ENCODE measurements at regions not wholly inside any gene's neighbourhood (a gene's known extent, or its start where the extent isn't known, plus 50 kb on each side); places are given as distances from the start of the nearest gene placed in this dataset.

DNA sequence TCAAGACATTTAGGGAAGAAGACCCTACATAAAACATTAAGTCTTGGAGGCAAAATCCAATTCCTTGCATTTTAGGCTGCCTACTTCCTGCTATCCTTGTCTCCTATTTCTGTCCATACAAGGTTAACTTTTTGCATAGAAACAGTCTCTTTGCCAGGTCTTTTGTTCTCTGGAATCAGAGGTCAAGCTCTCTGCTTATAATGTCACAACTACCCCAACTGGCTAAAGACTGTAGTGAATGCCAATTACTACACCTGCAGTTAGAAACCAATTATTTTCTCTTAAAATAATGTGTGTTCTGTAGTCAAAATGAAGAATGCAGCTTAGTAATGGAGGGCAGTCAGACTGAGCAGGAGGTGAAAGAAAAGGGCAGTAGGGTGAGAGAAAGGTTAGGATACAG lies 856.2 kb downstream of the TUSC7 start:
- H3K4me3 ChIP-seq (ENCODE audit: low read depth, poor library complexity, severe bottlenecking): no peak overlapping the region
- DNase-seq (ENCODE audit: low spot score in 2 of 2): no peak
- intact Hi-C loops (cut with DNase I; ENCODE audit: low total_unique reads): no loop called here
- no peak for TF ChIP-seq POLR2A (IDR thresholded peaks at IDR 0.05)
- TF ChIP-seq, protein P1, sequence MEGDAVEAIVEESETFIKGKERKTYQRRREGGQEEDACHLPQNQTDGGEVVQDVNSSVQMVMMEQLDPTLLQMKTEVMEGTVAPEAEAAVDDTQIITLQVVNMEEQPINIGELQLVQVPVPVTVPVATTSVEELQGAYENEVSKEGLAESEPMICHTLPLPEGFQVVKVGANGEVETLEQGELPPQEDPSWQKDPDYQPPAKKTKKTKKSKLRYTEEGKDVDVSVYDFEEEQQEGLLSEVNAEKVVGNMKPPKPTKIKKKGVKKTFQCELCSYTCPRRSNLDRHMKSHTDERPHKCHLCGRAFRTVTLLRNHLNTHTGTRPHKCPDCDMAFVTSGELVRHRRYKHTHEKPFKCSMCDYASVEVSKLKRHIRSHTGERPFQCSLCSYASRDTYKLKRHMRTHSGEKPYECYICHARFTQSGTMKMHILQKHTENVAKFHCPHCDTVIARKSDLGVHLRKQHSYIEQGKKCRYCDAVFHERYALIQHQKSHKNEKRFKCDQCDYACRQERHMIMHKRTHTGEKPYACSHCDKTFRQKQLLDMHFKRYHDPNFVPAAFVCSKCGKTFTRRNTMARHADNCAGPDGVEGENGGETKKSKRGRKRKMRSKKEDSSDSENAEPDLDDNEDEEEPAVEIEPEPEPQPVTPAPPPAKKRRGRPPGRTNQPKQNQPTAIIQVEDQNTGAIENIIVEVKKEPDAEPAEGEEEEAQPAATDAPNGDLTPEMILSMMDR (IDR thresholded peaks at IDR 0.05): no peak

DNA sequence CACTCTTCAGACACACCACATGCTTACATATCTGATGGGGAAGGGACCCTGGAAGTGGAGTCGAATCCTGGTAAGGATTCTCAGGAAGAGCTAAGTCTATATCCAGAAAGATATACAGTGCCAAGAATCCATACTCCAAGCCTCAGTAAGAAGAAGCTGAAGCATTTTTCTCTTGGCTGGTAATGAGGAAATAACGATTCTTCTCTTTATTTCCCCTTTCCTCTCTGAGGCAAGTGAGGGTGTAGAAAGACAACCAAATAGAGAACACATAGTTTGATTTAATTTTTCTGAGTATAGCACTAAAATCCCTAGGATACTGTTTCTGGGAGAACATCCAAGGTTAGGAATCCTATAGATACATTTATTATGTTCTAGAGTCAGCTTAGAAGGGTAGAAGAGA lies 857.3 kb downstream of the TUSC7 start:
- TF ChIP-seq POLR2A (IDR thresholded peaks at IDR 0.05): no peak
- TF ChIP-seq, protein P1 (IDR thresholded peaks at IDR 0.05): no peak
- DNase-seq (ENCODE audit: low spot score in 2 of 2): no peak
- 73 to 79% methylated on average over 2 of the region's 2 CpGs for WGBS, 2 donors
- intact Hi-C loops (cut with DNase I; ENCODE audit: low total_unique reads): no loop called here
- no peak overlapping the region for H3K4me3 ChIP-seq (ENCODE audit: low read depth, poor library complexity, severe bottlenecking)

DNA sequence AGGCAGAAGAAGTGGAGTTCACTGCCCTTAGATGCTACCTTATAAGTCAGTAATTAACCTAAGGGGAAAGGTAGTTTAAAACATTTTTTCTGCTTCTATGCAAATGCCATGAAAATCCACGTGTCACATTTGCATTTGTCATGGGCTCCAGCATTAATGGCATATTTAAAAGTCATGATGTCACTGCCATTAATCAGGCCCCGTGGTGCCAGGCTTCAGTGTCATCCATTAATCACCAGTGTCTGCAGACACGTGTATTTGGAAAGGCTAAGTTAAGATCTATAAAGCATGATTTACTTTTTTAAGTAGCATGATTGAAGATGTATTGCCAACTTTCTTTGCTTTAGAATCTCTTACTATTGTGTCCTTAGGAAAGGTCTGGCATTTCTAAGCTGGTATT lies 857.8 kb downstream of the TUSC7 start:
- TF ChIP-seq, protein P1 (IDR thresholded peaks at IDR 0.05): no peak
- no peak for TF ChIP-seq POLR2A (IDR thresholded peaks at IDR 0.05)
- WGBS, 2 donors: 27 to 33% methylated on average over 3 of the region's 3 CpGs
- H3K4me3 ChIP-seq (ENCODE audit: low read depth, poor library complexity, severe bottlenecking): no peak overlapping the region
- no peak for DNase-seq (ENCODE audit: low spot score in 2 of 2)
- intact Hi-C loops (cut with DNase I; ENCODE audit: low total_unique reads): no loop called here

DNA sequence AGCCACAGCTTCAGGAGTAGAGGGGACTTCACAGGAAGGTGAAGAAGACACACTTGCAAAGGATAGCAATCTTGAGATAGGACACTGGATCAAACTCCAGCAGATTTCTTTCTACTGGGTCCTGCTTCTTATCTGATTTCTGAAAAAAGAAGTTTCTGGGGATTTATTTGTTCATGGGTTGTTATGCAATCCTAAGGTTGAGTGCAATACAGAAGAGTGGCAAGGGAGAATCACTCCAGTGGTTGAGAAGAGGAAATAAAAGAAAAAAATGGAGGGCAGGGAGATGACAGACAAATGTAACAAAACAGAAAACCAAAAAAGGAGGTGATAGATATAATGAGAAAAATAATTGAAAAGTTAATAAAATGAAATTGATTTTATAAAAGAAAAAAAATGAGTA lies 858.3 kb downstream of the TUSC7 start:
- no peak for DNase-seq (ENCODE audit: low spot score in 2 of 2)
- no peak for TF ChIP-seq POLR2A (IDR thresholded peaks at IDR 0.05)
- TF ChIP-seq, protein P1 (IDR thresholded peaks at IDR 0.05): no peak
- H3K4me3 ChIP-seq (ENCODE audit: low read depth, poor library complexity, severe bottlenecking): no peak overlapping the region
- intact Hi-C loops (cut with DNase I; ENCODE audit: low total_unique reads): no loop called here

DNA sequence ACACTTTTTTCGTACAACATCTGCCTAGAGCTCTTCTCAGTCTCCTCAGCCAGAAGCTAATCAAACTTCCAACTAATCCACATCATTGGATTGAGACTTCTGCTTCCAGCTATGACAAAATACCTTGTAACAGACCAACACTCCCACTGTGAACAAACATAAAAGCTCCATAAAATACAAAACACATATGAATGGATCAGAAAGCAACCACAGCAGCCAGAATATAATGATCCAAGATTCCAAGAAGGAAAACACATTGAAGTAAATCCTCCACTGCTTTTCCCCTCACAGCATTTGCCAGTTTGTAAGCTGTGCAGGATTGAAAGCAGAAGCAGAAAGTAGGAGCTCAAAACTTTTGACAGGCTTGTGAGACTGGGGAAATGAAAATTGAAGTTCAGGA lies 863.2 kb downstream of the TUSC7 start:
- intact Hi-C loops (cut with DNase I; ENCODE audit: low total_unique reads): no loop called here
- WGBS, 2 donors: 58 to 81% methylated on average over 1 of the region's 1 CpG
- TF ChIP-seq POLR2A (IDR thresholded peaks at IDR 0.05): no peak
- TF ChIP-seq, protein P1 (IDR thresholded peaks at IDR 0.05): no peak
- no peak overlapping the region for H3K4me3 ChIP-seq (ENCODE audit: low read depth, poor library complexity, severe bottlenecking)
- DNase-seq (ENCODE audit: low spot score in 2 of 2): no peak

DNA sequence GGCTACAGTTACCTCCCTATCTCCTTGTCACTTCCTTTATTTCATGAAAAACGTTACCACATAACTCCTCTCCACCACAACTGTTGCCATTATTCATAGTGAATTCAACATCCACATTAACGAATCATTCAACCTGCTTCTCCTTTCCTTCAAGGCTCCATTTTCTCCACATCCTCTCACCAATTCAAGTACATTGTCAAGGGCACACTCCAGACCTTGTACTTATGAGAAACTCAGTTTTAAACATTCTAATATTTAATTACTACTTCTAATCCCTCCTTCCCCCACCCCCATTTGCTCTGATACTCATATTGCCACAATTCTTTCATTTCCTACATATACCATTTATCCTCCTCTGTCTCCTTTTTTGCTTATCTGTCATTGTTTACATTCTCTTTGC lies 871.2 kb downstream of the TUSC7 start:
- intact Hi-C loops (cut with DNase I; ENCODE audit: low total_unique reads): no loop called here
- no peak for DNase-seq (ENCODE audit: low spot score in 2 of 2)
- 74 to 76% methylated on average over 2 of the region's 2 CpGs for WGBS, 2 donors
- H3K4me3 ChIP-seq (ENCODE audit: low read depth, poor library complexity, severe bottlenecking): no peak overlapping the region
- no peak for TF ChIP-seq POLR2A (IDR thresholded peaks at IDR 0.05)
- TF ChIP-seq, protein P1 (IDR thresholded peaks at IDR 0.05): no peak

All from lower leg skin (tissue), 4 donors.